ENCODE measurements at regions not wholly inside any gene's neighbourhood (a gene's known extent, or its start where the extent isn't known, plus 50 kb on each side); places are given as distances from the start of the nearest gene placed in this dataset.

- TF ChIP-seq CTCF (IDR thresholded peaks at IDR 0.05) (no peak), POLR2A (IDR thresholded peaks at IDR 0.05) (no peak)
These were observed 570.7 kb downstream of the HTR1B start for GRCh38 chr6:76892542-76892941.
